ENCODE measurements at regions not wholly inside any gene's neighbourhood (a gene's known extent, or its start where the extent isn't known, plus 50 kb on each side); places are given as distances from the start of the nearest gene placed in this dataset.

DNA sequence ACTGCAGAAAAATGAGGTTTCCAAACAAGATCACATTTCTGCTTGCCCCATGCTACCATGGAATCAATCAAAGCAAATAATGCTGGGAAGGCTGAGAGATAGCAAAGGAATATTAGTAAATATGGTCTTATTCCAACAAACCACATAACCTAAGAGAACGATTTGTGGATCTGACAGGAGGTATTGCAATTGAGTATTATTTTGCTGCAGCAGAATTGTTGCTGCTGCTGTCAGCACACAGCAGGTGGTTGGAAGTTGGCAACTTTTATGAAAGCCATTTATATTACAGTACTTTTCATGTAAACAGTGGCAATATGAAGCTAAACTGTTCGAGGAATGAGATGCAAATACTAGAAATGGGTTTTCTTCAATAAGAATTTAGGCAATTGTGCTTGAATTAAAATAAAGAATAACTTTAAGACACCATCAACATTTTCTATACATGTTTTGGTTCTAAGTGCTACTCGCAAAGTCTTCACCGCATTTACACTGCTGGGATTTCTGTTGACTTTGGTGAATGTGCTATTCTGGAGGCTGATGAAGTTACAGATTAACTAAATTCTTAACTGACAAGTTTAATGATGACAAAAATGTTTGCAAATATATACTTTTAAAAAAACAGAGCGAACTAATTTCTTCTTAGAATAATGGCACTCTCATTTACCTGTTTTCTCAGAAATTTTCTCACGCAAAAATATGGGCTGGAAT lies 1285.7 kb downstream of the CNTNAP5 start:
- no peak for DNase-seq (ENCODE audit: low spot score)
- Mint-ChIP-seq H3K4me3 (ENCODE audit: unreplicated experiment) (no peak overlapping the region), H3K27me3 (ENCODE audit: unreplicated experiment) (no peaks in the 10 kb centered on the region), H3K27ac (ENCODE audit: unreplicated experiment) (no peak overlapping the region), H3K36me3 (ENCODE audit: low read depth, unreplicated experiment) (no peaks in the 10 kb centered on the region), H3K9me3 (ENCODE audit: unreplicated experiment) (no peaks in the 10 kb centered on the region), H3K4me1 (ENCODE audit: unreplicated experiment) (no peaks in the 10 kb centered on the region)
- TF ChIP-seq, protein P1, sequence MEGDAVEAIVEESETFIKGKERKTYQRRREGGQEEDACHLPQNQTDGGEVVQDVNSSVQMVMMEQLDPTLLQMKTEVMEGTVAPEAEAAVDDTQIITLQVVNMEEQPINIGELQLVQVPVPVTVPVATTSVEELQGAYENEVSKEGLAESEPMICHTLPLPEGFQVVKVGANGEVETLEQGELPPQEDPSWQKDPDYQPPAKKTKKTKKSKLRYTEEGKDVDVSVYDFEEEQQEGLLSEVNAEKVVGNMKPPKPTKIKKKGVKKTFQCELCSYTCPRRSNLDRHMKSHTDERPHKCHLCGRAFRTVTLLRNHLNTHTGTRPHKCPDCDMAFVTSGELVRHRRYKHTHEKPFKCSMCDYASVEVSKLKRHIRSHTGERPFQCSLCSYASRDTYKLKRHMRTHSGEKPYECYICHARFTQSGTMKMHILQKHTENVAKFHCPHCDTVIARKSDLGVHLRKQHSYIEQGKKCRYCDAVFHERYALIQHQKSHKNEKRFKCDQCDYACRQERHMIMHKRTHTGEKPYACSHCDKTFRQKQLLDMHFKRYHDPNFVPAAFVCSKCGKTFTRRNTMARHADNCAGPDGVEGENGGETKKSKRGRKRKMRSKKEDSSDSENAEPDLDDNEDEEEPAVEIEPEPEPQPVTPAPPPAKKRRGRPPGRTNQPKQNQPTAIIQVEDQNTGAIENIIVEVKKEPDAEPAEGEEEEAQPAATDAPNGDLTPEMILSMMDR (IDR thresholded peaks at IDR 0.05; ENCODE audit: unreplicated experiment): no peak

DNA sequence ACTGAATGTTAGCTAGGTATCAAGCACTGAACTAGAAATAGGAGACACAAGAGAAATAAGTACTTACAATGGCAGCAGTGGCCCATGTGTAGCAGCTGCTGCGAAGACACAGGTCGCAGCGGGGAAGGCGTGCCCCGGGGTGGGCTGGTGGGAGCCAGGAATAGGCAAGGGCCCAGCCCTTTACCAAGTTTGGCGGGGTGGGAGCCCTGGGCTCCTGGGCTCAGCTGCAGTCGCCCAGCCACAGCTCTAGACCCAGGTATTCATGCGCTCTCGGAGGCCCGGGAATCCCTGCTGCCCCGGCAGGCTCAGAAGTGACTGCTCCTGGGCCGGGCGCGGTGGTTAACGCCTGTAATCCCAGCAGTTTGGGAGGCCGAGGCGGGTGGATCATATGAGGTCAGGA lies 1287.3 kb downstream of the CNTNAP5 start:
- H3K36me3 Mint-ChIP-seq (ENCODE audit: low read depth, unreplicated experiment): no peaks in the 10 kb centered on the region
- H3K4me3 Mint-ChIP-seq (ENCODE audit: unreplicated experiment): no peak overlapping the region
- no peaks in the 10 kb centered on the region for H3K27me3 Mint-ChIP-seq (ENCODE audit: unreplicated experiment)
- H3K9me3 Mint-ChIP-seq (ENCODE audit: unreplicated experiment): no peaks in the 10 kb centered on the region
- DNase-seq (ENCODE audit: low spot score): no peak
- H3K27ac Mint-ChIP-seq (ENCODE audit: unreplicated experiment): no peak overlapping the region
- TF ChIP-seq, protein P1 (IDR thresholded peaks at IDR 0.05; ENCODE audit: unreplicated experiment): no peak
- no peaks in the 10 kb centered on the region for H3K4me1 Mint-ChIP-seq (ENCODE audit: unreplicated experiment)

DNA sequence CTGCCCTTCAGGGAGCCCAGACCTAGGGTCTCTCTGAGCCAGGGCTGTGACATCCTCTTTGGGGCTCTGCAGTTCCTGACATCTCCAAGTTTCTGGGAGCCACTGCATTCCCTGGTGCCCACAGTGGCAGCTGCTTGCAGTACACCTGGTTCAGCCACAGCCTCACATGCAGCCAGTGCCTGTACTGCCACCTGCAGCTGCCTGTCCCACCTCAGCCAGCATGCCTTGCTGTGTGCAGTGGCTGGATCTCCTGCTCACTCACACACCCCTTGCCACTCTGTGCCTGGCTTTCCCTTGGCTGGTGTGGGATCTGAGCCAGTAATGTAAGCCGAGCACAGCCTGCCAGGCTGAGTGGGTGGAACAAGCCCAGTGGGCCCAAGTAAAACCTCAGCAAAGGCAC lies 1288.7 kb downstream of the CNTNAP5 start:
- DNase-seq (ENCODE audit: low spot score): no peak
- H3K36me3 Mint-ChIP-seq (ENCODE audit: low read depth, unreplicated experiment): no peaks in the 10 kb centered on the region
- TF ChIP-seq, protein P1 (IDR thresholded peaks at IDR 0.05; ENCODE audit: unreplicated experiment): no peak
- no peaks in the 10 kb centered on the region for H3K27me3 Mint-ChIP-seq (ENCODE audit: unreplicated experiment)
- H3K4me3 Mint-ChIP-seq (ENCODE audit: unreplicated experiment): no peak overlapping the region
- no peaks in the 10 kb centered on the region for H3K4me1 Mint-ChIP-seq (ENCODE audit: unreplicated experiment)
- H3K27ac Mint-ChIP-seq (ENCODE audit: unreplicated experiment): no peak overlapping the region
- H3K9me3 Mint-ChIP-seq (ENCODE audit: unreplicated experiment): no peaks in the 10 kb centered on the region

DNA sequence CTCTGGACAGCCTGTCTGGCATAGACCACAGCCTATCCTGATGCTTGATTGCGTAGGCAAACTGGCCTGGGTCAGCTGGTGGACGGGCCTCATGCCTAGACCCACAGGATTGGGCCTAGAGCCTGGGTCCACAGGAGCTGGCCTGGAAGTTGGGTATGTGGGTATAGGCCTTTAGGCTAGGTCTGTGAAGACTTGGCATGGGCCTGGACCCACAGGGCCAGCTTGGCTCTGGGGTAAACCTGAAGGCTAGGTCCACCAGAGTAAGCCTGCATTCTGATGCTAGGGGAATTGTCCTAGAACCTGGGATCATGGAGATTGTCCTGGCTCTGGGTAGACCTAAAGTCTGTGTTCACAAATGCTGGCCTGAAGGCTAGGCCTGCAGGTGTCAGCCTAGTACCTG lies 1293.7 kb downstream of the CNTNAP5 start:
- Mint-ChIP-seq H3K36me3 (ENCODE audit: low read depth, unreplicated experiment) (no peaks in the 10 kb centered on the region), H3K4me1 (ENCODE audit: unreplicated experiment) (no peaks in the 10 kb centered on the region)
- TF ChIP-seq, protein P1 (IDR thresholded peaks at IDR 0.05; ENCODE audit: unreplicated experiment): no peak

DNA sequence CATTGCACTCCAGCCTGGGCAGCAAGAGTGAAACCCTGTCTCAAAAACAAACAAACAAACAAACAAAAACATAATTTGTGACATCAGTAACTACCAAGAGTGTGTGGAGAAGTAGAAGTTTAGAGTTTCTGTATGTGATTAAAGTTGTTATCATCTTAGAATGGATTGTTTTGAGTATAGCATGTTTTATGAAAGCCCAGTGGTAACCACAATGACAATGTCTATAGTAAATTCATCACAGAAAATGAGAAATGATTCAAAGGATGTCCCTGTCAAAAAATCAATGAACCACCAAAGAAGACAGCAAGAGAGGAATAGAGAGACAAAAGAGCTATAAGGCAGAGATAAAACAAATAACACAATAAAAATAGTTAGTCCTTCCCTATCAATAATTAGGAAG lies 1299.2 kb downstream of the CNTNAP5 start:
- Mint-ChIP-seq H3K4me1 (ENCODE audit: unreplicated experiment) (no peaks in the 10 kb centered on the region), H3K27me3 (ENCODE audit: unreplicated experiment) (no peaks in the 10 kb centered on the region), H3K27ac (ENCODE audit: unreplicated experiment) (no peak overlapping the region), H3K9me3 (ENCODE audit: unreplicated experiment) (no peaks in the 10 kb centered on the region), H3K36me3 (ENCODE audit: low read depth, unreplicated experiment) (no peaks in the 10 kb centered on the region), H3K4me3 (ENCODE audit: unreplicated experiment) (no peak overlapping the region)
- TF ChIP-seq, protein P1 (IDR thresholded peaks at IDR 0.05; ENCODE audit: unreplicated experiment): no peak
- DNase-seq (ENCODE audit: low spot score): no peak

More for the DNA sequence above, 1293.7 kb downstream of the CNTNAP5 start:
- H3K27ac Mint-ChIP-seq (ENCODE audit: unreplicated experiment): no peak overlapping the region
- H3K4me3 Mint-ChIP-seq (ENCODE audit: unreplicated experiment): no peak overlapping the region
- no peak for DNase-seq (ENCODE audit: low spot score)
- H3K27me3 Mint-ChIP-seq (ENCODE audit: unreplicated experiment): no peaks in the 10 kb centered on the region
- no peaks in the 10 kb centered on the region for H3K9me3 Mint-ChIP-seq (ENCODE audit: unreplicated experiment)

All from endothelial cell (in vitro differentiated cells).